IMR-90 (cell line): ENCODE measurements at regions not wholly inside any gene's neighbourhood (a gene's known extent, or its start where the extent isn't known, plus 50 kb on each side); places are given as distances from the start of the nearest gene placed in this dataset.

Experiments
- ATAC-seq: fragments of 200-7000 bp; cut with Tn5 transposase; 2 replicates; pipeline ENCODE4 v1.9.1; 2020; ENCODE audit warnings: low read depth, mild to moderate bottlenecking, moderate library complexity
- BruUV-seq: library from RNA; stranded (reverse); fragments of 400-500 nt; replicated peaks from 2 replicates; lab custom pipeline; 2021; lab: Mats Ljungman, UMichigan
- CTCF ChIA-PET: fragments of 300-600 bp; formaldehyde crosslinking; extraction: SDS; loops from one replicate; lab custom pipeline; 2021; ENCODE audit warnings: antibody characterized with exemption; lab: Yijun Ruan, JAX
- POLR2A ChIA-PET: fragments of 300-600 bp; sonication (Branson Sonifier 250); formaldehyde crosslinking; loops from one replicate; lab custom pipeline; 2022; ENCODE audit warnings: antibody characterized with exemption; ENCODE audit not compliant: unreplicated experiment; lab: Charles Lee
- DNase-seq: peaks from one replicate; pipeline ENCODE4 v3.0.0; 2013
- H2AFZ ChIP-seq: replicated peaks from 2 replicates; pipeline ENCODE3; 2013; ENCODE audit warnings: low read length, mild to moderate bottlenecking; ENCODE audit not compliant: poor library complexity
- H2AK5ac ChIP-seq: 2 replicates; pipeline ENCODE4 v1.6.1; 2013; ENCODE audit warnings: low read depth, low read length, inconsistent platforms
- H2AK9ac ChIP-seq: replicated peaks from 2 replicates; pipeline ENCODE3; 2013; ENCODE audit warnings: mild to moderate bottlenecking, low read depth, low read length, moderate library complexity; ENCODE audit not compliant: poor library complexity
- H2BK120ac ChIP-seq: 2 replicates; pipeline ENCODE4 v1.6.1; 2013; ENCODE audit warnings: low read depth, low read length, inconsistent platforms
- H2BK15ac ChIP-seq: 3 replicates; pipeline ENCODE4 v1.6.1; 2013; ENCODE audit warnings: low read depth, low read length, inconsistent platforms
- H2BK20ac ChIP-seq: 2 replicates; pipeline ENCODE4 v1.6.1; 2013; ENCODE audit warnings: low read depth, mild to moderate bottlenecking, inconsistent platforms, low read length, moderate library complexity
- H2BK5ac ChIP-seq: 2 replicates; pipeline ENCODE4 v1.6.1; 2013; ENCODE audit warnings: mild to moderate bottlenecking, low read depth, low read length, inconsistent platforms; ENCODE audit not compliant: poor library complexity, severe bottlenecking
- H3K14ac ChIP-seq: replicated peaks from 2 replicates; pipeline ENCODE4 v1.6.1; 2013; ENCODE audit warnings: low read depth, low read length, inconsistent platforms
- H3K18ac ChIP-seq: 2 replicates; pipeline ENCODE4 v1.6.1; 2013; ENCODE audit warnings: low read depth, low read length, control low read depth
- H3K23ac ChIP-seq: 2 replicates; pipeline ENCODE4 v1.6.1; 2013; ENCODE audit warnings: low read depth, low read length, inconsistent platforms
- H3K27ac ChIP-seq: 2 replicates; pipeline ENCODE4 v1.5.1; 2013; ENCODE audit warnings: mild to moderate bottlenecking, control low read depth, low read length; ENCODE audit not compliant: insufficient read depth
- H3K27me3 ChIP-seq: 2 replicates; pipeline ENCODE4 v1.6.1; 2013; ENCODE audit warnings: low read length; ENCODE audit not compliant: control insufficient read depth, insufficient read depth
- H3K36me3 ChIP-seq: 2 replicates; pipeline ENCODE4 v1.6.1; 2013; ENCODE audit warnings: low read length, mixed read lengths; ENCODE audit not compliant: control insufficient read depth, insufficient read depth
- H3K4ac ChIP-seq: 2 replicates; pipeline ENCODE4 v1.6.1; 2013; ENCODE audit warnings: low read depth, low read length, inconsistent platforms
- H3K4me1 ChIP-seq: 2 replicates; pipeline ENCODE4 v1.6.1; 2013; ENCODE audit warnings: low read length, mixed read lengths; ENCODE audit not compliant: control insufficient read depth, insufficient read depth
- H3K4me2 ChIP-seq: 2 replicates; pipeline ENCODE4 v1.6.1; 2013; ENCODE audit warnings: low read depth, mild to moderate bottlenecking, control low read depth, low read length, moderate library complexity
- H3K4me3 ChIP-seq: 2 replicates; pipeline ENCODE4 v1.5.1; 2013; ENCODE audit warnings: low read depth, mild to moderate bottlenecking, control low read depth, low read length, moderate library complexity; ENCODE audit not compliant: insufficient read depth
- H3K56ac ChIP-seq: 2 replicates; pipeline ENCODE4 v1.6.1; 2013; ENCODE audit warnings: low read length, inconsistent platforms; ENCODE audit not compliant: insufficient read depth; ENCODE audit errors: extremely low read depth
- H3K79me1 ChIP-seq, 2 experiments: 2 replicates each; pipeline ENCODE4 v1.6.1; 2013; ENCODE audit warnings: low read length in 2 of 2, inconsistent platforms in 1 of 2, low read depth in 1 of 2
- H3K9ac ChIP-seq: 2 replicates; pipeline ENCODE4 v1.6.1; 2013; ENCODE audit warnings: low read depth, low read length, control low read depth
- H3K9me1 ChIP-seq: 2 replicates; pipeline ENCODE4 v1.6.1; 2013; ENCODE audit warnings: low read length, inconsistent platforms; ENCODE audit not compliant: insufficient read depth
- H3K9me3 ChIP-seq: 2 replicates; pipeline ENCODE4 v1.6.1; 2013; ENCODE audit warnings: low read length; ENCODE audit not compliant: control insufficient read depth, insufficient read depth
- H4K20me1 ChIP-seq: 2 replicates; pipeline ENCODE4 v1.6.1; 2013; ENCODE audit warnings: low read length, inconsistent platforms; ENCODE audit not compliant: insufficient read depth
- H4K5ac ChIP-seq: 2 replicates; pipeline ENCODE4 v1.6.1; 2013; ENCODE audit warnings: mild to moderate bottlenecking, low read depth, low read length, control low read depth
- H4K8ac ChIP-seq, 2 experiments: 2 replicates each; pipeline ENCODE4 v1.6.1; 2013; ENCODE audit warnings: low read depth in 2 of 2, low read length in 2 of 2, control low read depth in 1 of 2, inconsistent platforms in 1 of 2
- H4K91ac ChIP-seq: 2 replicates; pipeline ENCODE4 v1.6.1; 2013; ENCODE audit warnings: low read depth, low read length, inconsistent platforms; ENCODE audit not compliant: insufficient read depth
- BHLHE40 ChIP-seq: fragments of 150-350 bp; IDR thresholded peaks from 2 replicates; pipeline ENCODE4 v1.6.1; 2016; ENCODE audit warnings: mild to moderate bottlenecking, low read depth, low read length
- CEBPB ChIP-seq: IDR thresholded peaks from 2 replicates; pipeline ENCODE4 v1.6.1; 2012; ENCODE audit warnings: low read depth, low read length, improper control_type of control experiment
- CHD1 ChIP-seq: IDR thresholded peaks from 2 replicates; pipeline ENCODE4 v1.6.1; 2012; ENCODE audit warnings: low read depth, low read length, improper control_type of control experiment
- ELK1 ChIP-seq: fragments of 150-350 bp; IDR thresholded peaks from 2 replicates; pipeline ENCODE4 v1.6.1; 2016; ENCODE audit warnings: low read depth, mild to moderate bottlenecking, low read length, moderate library complexity, borderline replicate concordance
- FOS ChIP-seq: fragments of 150-350 bp; IDR thresholded peaks from 2 replicates; pipeline ENCODE4 v1.6.1; 2016; ENCODE audit warnings: low read depth, low read length
- MAFK ChIP-seq: IDR thresholded peaks from 2 replicates; pipeline ENCODE4 v1.6.1; 2012; ENCODE audit warnings: low read depth, low read length, improper control_type of control experiment
- MAZ ChIP-seq: IDR thresholded peaks from 2 replicates; pipeline ENCODE4 v1.6.1; 2012; ENCODE audit warnings: low read depth, mild to moderate bottlenecking, low read length, improper control_type of control experiment, moderate library complexity, borderline replicate concordance
- MXI1 ChIP-seq: IDR thresholded peaks from 2 replicates; pipeline ENCODE4 v1.6.1; 2012; ENCODE audit warnings: low read depth, mild to moderate bottlenecking, low read length, moderate library complexity, borderline replicate concordance
- NFE2L2 ChIP-seq: fragments of 150-350 bp; IDR thresholded peaks from 2 replicates; pipeline ENCODE4 v1.6.1; 2016; ENCODE audit warnings: low read depth, mild to moderate bottlenecking, low read length
- POLR2A ChIP-seq: IDR thresholded peaks from 2 replicates; pipeline ENCODE4 v1.6.1; 2012; ENCODE audit warnings: mild to moderate bottlenecking, low read depth, low read length
- RAD21 ChIP-seq: IDR thresholded peaks from 2 replicates; pipeline ENCODE4 v1.6.1; 2012; ENCODE audit warnings: low read length, improper control_type of control experiment
- RCOR1 ChIP-seq: IDR thresholded peaks from 2 replicates; pipeline ENCODE4 v1.6.1; 2012; ENCODE audit warnings: mild to moderate bottlenecking, low read length, improper control_type of control experiment; ENCODE audit not compliant: insufficient replicate concordance
- RFX5 ChIP-seq: IDR thresholded peaks from 2 replicates; pipeline ENCODE4 v1.8.0; 2012; ENCODE audit warnings: low read depth, mild to moderate bottlenecking, low read length, moderate library complexity
- SMC3 ChIP-seq: fragments of 150-350 bp; IDR thresholded peaks from 2 replicates; pipeline ENCODE4 v1.6.1; 2016; ENCODE audit warnings: low read depth, mild to moderate bottlenecking, antibody characterized with exemption, low read length, moderate library complexity
- WGBS, 2 experiments: methylation state at CpG; one replicate each; pipeline versions ENCODE4 v1.1.5 to v1.1.7; 2013; ENCODE audit warnings: missing lambda C conversion rate in 2 of 2; ENCODE audit not compliant: insufficient read length in 1 of 2; ENCODE audit errors: extremely low coverage in 2 of 2; 5-methylcytosine and 5-hydroxymethylcytosine counted together
- dilution Hi-C: fragments of 300-500 bp; cut with HindIII; formaldehyde crosslinking; loops from one replicate; pipeline ENCODE4 v1.14.3; 2018; ENCODE audit warnings: low sequenced_read_pairs; ENCODE audit not compliant: unreplicated experiment
- in situ Hi-C: fragments of 300-500 bp; cut with MboI; formaldehyde crosslinking; loops from 3 replicates; pipeline ENCODE4 v1.14.3; 2019; ENCODE audit warnings: low sequenced_read_pairs, inconsistent platforms, mixed read lengths
- intact Hi-C: fragments of 100-400 bp; cut with micrococcal nuclease; formaldehyde crosslinking; loops from 2 replicates; pipeline ENCODE4 v1.10.0; 2022
- TF ChIP-seq, protein P1 (sequence below): conservative IDR thresholded peaks from 2 replicates; pipeline ENCODE4 v1.5.1; 2012; ENCODE audit warnings: mild to moderate bottlenecking, low read depth, low read length, improper control_type of control experiment
- TF ChIP-seq, protein P2 (sequence below): fragments of 150-350 bp; IDR thresholded peaks from 2 replicates; pipeline ENCODE4 v1.6.1; 2017; ENCODE audit warnings: mild to moderate bottlenecking, antibody characterized with exemption, low read length, low read depth

- Histone ChIP-seq H2BK120ac (no peak overlapping the region), H3K36me3 (no peaks in the 10 kb centered on the region), H3K4me2 (no peak overlapping the region), H2AFZ (no peak overlapping the region), H3K56ac (no peak overlapping the region), H2BK5ac (no peak overlapping the region), H3K4ac (no peak overlapping the region), H2BK15ac (no peak overlapping the region), H3K27me3 (peaks cover 47% of the 10 kb centered on the region), H3K9me3 (peaks cover 2% of the 10 kb centered on the region; the same call in 1 of the 2 replicates), H3K4me3 (no peak overlapping the region), H3K9ac (no peak overlapping the region), H4K91ac (no peak overlapping the region), H2AK9ac (no peak overlapping the region), H3K4me1 (no peaks in the 10 kb centered on the region), H3K27ac (no peak overlapping the region), H3K14ac (no peak overlapping the region), H2BK20ac (no peak overlapping the region), H4K20me1 (no peaks in the 10 kb centered on the region), H3K79me1 (no peaks in the 10 kb centered on the region), H2AK5ac (no peak overlapping the region), H4K8ac (no peak overlapping the region), H3K23ac (no peak overlapping the region), H3K9me1 (no peaks in the 10 kb centered on the region), H3K18ac (no peak overlapping the region), H4K5ac (no peak overlapping the region)
- no peak for ATAC-seq
- DNase-seq = no peak
- POLR2A ChIA-PET = no interaction called here
- no TSS peak for BruUV-seq
- no peak for TF ChIP-seq RCOR1
- no peak for TF ChIP-seq CHD1
- TF ChIP-seq CEBPB = no peak
- TF ChIP-seq, protein P1, sequence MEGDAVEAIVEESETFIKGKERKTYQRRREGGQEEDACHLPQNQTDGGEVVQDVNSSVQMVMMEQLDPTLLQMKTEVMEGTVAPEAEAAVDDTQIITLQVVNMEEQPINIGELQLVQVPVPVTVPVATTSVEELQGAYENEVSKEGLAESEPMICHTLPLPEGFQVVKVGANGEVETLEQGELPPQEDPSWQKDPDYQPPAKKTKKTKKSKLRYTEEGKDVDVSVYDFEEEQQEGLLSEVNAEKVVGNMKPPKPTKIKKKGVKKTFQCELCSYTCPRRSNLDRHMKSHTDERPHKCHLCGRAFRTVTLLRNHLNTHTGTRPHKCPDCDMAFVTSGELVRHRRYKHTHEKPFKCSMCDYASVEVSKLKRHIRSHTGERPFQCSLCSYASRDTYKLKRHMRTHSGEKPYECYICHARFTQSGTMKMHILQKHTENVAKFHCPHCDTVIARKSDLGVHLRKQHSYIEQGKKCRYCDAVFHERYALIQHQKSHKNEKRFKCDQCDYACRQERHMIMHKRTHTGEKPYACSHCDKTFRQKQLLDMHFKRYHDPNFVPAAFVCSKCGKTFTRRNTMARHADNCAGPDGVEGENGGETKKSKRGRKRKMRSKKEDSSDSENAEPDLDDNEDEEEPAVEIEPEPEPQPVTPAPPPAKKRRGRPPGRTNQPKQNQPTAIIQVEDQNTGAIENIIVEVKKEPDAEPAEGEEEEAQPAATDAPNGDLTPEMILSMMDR = no peak
- no peak for TF ChIP-seq POLR2A
- no peak for TF ChIP-seq RFX5
- TF ChIP-seq MXI1 = no peak
- no peak for TF ChIP-seq NFE2L2
- no peak for TF ChIP-seq BHLHE40
- no peak for TF ChIP-seq SMC3
- no peak for TF ChIP-seq ELK1
- no peak for TF ChIP-seq MAFK
- TF ChIP-seq MAZ = no peak
- TF ChIP-seq FOS = no peak
- no peak for TF ChIP-seq RAD21
- TF ChIP-seq, protein P2, sequence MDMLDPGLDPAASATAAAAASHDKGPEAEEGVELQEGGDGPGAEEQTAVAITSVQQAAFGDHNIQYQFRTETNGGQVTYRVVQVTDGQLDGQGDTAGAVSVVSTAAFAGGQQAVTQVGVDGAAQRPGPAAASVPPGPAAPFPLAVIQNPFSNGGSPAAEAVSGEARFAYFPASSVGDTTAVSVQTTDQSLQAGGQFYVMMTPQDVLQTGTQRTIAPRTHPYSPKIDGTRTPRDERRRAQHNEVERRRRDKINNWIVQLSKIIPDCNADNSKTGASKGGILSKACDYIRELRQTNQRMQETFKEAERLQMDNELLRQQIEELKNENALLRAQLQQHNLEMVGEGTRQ = no peak
- CTCF ChIA-PET = interaction anchor here (0.5 kb wide), 1 partner anchor 1840 kb away, joined by 3 read pairs; no protein-coding TSS in a partner anchor
- intact Hi-C loops = no loop called here
- dilution Hi-C loops = no loop called here
- WGBS, 2 experiments = 70% methylated on average over 5 of the region's 16 CpGs; no CpG with 5 or more reads in 1 of the 2 experiments
- in situ Hi-C loops = no loop called here
Measured at GRCh38 chr17:79404136-79404911, 206.5 kb downstream of the RBFOX3 start.
